ENCODE measurements at regions not wholly inside any gene's neighbourhood (a gene's known extent, or its start where the extent isn't known, plus 50 kb on each side); places are given as distances from the start of the nearest gene placed in this dataset.

DNA sequence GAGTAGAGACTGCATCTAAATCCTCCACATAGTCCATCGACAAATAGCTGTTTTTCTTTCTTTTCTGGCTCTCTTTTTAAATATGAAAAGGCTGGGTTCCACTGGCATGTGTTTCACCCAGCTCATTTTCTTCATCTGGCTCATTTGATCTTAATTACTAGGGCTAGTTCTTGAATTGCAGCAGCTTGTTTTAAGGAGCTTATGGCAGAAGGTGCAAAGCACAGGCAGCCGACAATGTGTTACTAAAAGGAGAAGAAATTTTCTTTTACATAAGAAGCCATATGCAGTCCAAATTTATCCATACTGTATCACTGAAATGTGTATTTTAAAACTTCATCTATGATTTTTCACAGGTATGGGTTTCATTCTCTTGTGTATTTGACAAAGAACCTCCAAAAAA, 205.6 kb upstream of the PTER start:
- Histone ChIP-seq H2BK12ac (ENCODE audit: low read depth, low read length) (no peak overlapping the region), H3K36me3 (ENCODE audit: control insufficient read depth in 2 of 4, insufficient read depth in 4 of 4, low read length in 3 of 4) (no peaks in the 10 kb centered on the region; a peak in 1 of 8 replicates), H3K23ac (ENCODE audit: insufficient read length) (no peak overlapping the region), H2BK20ac (ENCODE audit: low read length) (no peak overlapping the region), H3K18ac (ENCODE audit: extremely low read depth, low read length) (no peak overlapping the region), H3K4me1 (replicated peaks in 1 of 4; ENCODE audit: control insufficient read depth in 3 of 4, insufficient read depth in 4 of 4, low read length in 3 of 4) (no peaks in the 10 kb centered on the region; a peak in 1 of 7 replicates), H3K14ac (ENCODE audit: insufficient read length) (no peak overlapping the region), H3K4me3 (ENCODE audit: extremely low read depth in 1 of 4, insufficient read depth in 2 of 4, low read depth in 3 of 4, low read length in 4 of 4) (no peak overlapping the region), H2AFZ (ENCODE audit: low read length) (no peak overlapping the region), H4K20me1 (replicated peaks in 1 of 2; ENCODE audit: control insufficient read depth in 1 of 2, insufficient read depth in 2 of 2, low read length in 2 of 2) (no peaks in the 10 kb centered on the region), H3K79me1 (ENCODE audit: low read depth, low read length) (no peaks in the 10 kb centered on the region), H3K27me3 (replicated peaks in 1 of 4; ENCODE audit: control insufficient read depth in 3 of 4, extremely low read depth in 1 of 4, insufficient read depth in 3 of 4, low read length in 3 of 4) (no peaks in the 10 kb centered on the region), H3K4ac (replicated peaks; ENCODE audit: insufficient read length, low read depth, low read length) (no peak overlapping the region), H3K9ac (replicated peaks in 1 of 4; ENCODE audit: extremely low read depth in 1 of 4, low read depth in 3 of 4, low read length in 3 of 4) (no peak overlapping the region), H3K56ac (replicated peaks; ENCODE audit: insufficient read length, low read depth, low read length) (no peak overlapping the region), H3K79me2 (ENCODE audit: control insufficient read depth in 1 of 2, insufficient read depth in 2 of 2, low read length in 2 of 2) (no peaks in the 10 kb centered on the region), H2BK15ac (ENCODE audit: low read length) (no peak overlapping the region), H2BK120ac (replicated peaks; ENCODE audit: low read depth, low read length) (no peak overlapping the region), H2BK5ac (ENCODE audit: low read depth, low read length) (no peak overlapping the region), H3K23me2 (ENCODE audit: low read depth, low read length) (no peaks in the 10 kb centered on the region), H4K91ac (replicated peaks; ENCODE audit: insufficient read length, low read length) (no peak overlapping the region), H4K8ac (ENCODE audit: extremely low read depth, insufficient read depth, low read length) (no peak overlapping the region), H2AK5ac (ENCODE audit: low read depth, low read length) (no peak overlapping the region), H3K9me3 (ENCODE audit: insufficient read depth in 2 of 2, low read depth in 1 of 2, low read length in 1 of 2) (peaks cover 0 to 5% of the 10 kb centered on the region in 2 experiments; a peak in 1 of 4 replicates), H3K27ac (ENCODE audit: low read depth, low read length) (no peak overlapping the region), H4K5ac (ENCODE audit: insufficient read length, low read depth, low read length) (no peak overlapping the region), H3K4me2 (ENCODE audit: insufficient read depth in 1 of 2, low read depth in 2 of 2, low read length in 2 of 2) (no peak overlapping the region)
- TF ChIP-seq SIN3A (conservative IDR thresholded peaks at IDR 0.05 in 1 of 2, IDR thresholded peaks at IDR 0.05 in 1 of 2; ENCODE audit: low read depth in 1 of 2, low read length in 2 of 2) (no peak), KDM1A (IDR thresholded peaks at IDR 0.05; ENCODE audit: borderline replicate concordance, low read length) (no peak), POU5F1 (IDR thresholded peaks at IDR 0.05; ENCODE audit: low read depth, low read length) (no peak), RXRA (IDR thresholded peaks at IDR 0.05; ENCODE audit: insufficient read depth, low read depth, low read length) (no peak), SP4 (IDR thresholded peaks at IDR 0.05; ENCODE audit: low read length) (no peak), HDAC2 (IDR thresholded peaks at IDR 0.05; ENCODE audit: borderline replicate concordance in 1 of 2, low read depth in 2 of 2, low read length in 2 of 2) (no peak), CHD2 (IDR thresholded peaks at IDR 0.05; ENCODE audit: low read length) (no peak)
- CTCF ChIA-PET (ENCODE audit: partially characterized antibody): interaction anchor here (1.0 to 1.4 kb wide), 3 partner anchors 49 to 546 kb away, joined by 3 to 4 read pairs (median 3); no protein-coding TSS in a partner anchor
- FAIRE-seq (no peak), DNase-seq (ENCODE audit: low read depth in 1 of 2, low spot score in 2 of 2) (no peak)
- 89% methylated on average over 2 of the region's 2 CpGs; no CpG with 5 or more reads in 1 of the 2 experiments for WGBS, 2 experiments (ENCODE audit: extremely low coverage in 1 of 2, insufficient coverage in 1 of 2, insufficient read length in 1 of 2, insufficient replicate concordance in 2 of 2, low coverage in 1 of 2, low lambda C conversion rate in 2 of 2, missing lambda C conversion rate in 1 of 2)
- POLR2A ChIA-PET (ENCODE audit: partially characterized antibody): no interaction called here
